HFFc6 (cell line): ENCODE measurements at regions not wholly inside any gene's neighbourhood (a gene's known extent, or its start where the extent isn't known, plus 50 kb on each side); places are given as distances from the start of the nearest gene placed in this dataset.

Experiments used
- DNase-seq: peaks from one replicate; pipeline ENCODE4 v3.0.0-alpha.2; 2018
- H3K27ac Mint-ChIP-seq: 2 replicates; pipeline ENCODE4 v1.8.0; 2020; ENCODE audit warnings: mild to moderate bottlenecking, mixed read lengths
- H3K27me3 Mint-ChIP-seq: 2 replicates; pipeline ENCODE4 v1.8.0; 2021; ENCODE audit warnings: mild to moderate bottlenecking, moderate library complexity, mixed read lengths; ENCODE audit not compliant: insufficient read depth
- H3K36me3 Mint-ChIP-seq: 2 replicates; pipeline ENCODE4 v1.8.0; 2021; ENCODE audit warnings: low read depth, mixed read lengths
- H3K4me1 Mint-ChIP-seq: 2 replicates; pipeline ENCODE4 v1.8.0; 2020; ENCODE audit warnings: low read depth, mixed read lengths
- H3K4me3 Mint-ChIP-seq: 2 replicates; pipeline ENCODE4 v1.8.0; 2020; ENCODE audit warnings: mild to moderate bottlenecking, moderate library complexity, mixed read lengths
- H3K9me3 Mint-ChIP-seq: 2 replicates; pipeline ENCODE4 v1.8.0; 2020; ENCODE audit warnings: mild to moderate bottlenecking, mixed read lengths
- CTCF ChIP-seq: fragments of 200-600 bp; sonication (generic); IDR thresholded peaks from 2 replicates; pipeline ENCODE4 v1.5.0; 2021; ENCODE audit warnings: antibody characterized with exemption, mild to moderate bottlenecking

GRCh38 chr13:54953786-54954185 is 1925.2 kb downstream of the OLFM4 start:
- TF ChIP-seq CTCF, result no peak
- DNase-seq, result no peak
- no peaks in the 10 kb centered on the region for H3K36me3 Mint-ChIP-seq
- no peak overlapping the region for H3K4me3 Mint-ChIP-seq
- H3K27me3 Mint-ChIP-seq, result no peaks in the 10 kb centered on the region; the same call in 1 of the 2 replicates
- peaks cover 38% of the 10 kb centered on the region for H3K9me3 Mint-ChIP-seq
- H3K4me1 Mint-ChIP-seq, result no peaks in the 10 kb centered on the region
- H3K27ac Mint-ChIP-seq, result no peak overlapping the region

GRCh38 chr13:54958781-54959180 is 1930.2 kb downstream of the OLFM4 start:
- Mint-ChIP-seq H3K36me3 (no peaks in the 10 kb centered on the region), H3K27ac (no peak overlapping the region), H3K27me3 (no peaks in the 10 kb centered on the region; the same call in 1 of the 2 replicates), H3K9me3 (peaks cover 26% of the 10 kb centered on the region), H3K4me3 (no peak overlapping the region), H3K4me1 (no peaks in the 10 kb centered on the region)
- no peak for TF ChIP-seq CTCF
- DNase-seq, result no peak

- no peaks in the 10 kb centered on the region for H3K36me3 Mint-ChIP-seq
- no peak for TF ChIP-seq CTCF
- peaks cover 17% of the 10 kb centered on the region for H3K9me3 Mint-ChIP-seq
- DNase-seq, result no peak
- no peak overlapping the region for H3K4me3 Mint-ChIP-seq
- H3K4me1 Mint-ChIP-seq, result no peaks in the 10 kb centered on the region
- H3K27me3 Mint-ChIP-seq, result no peaks in the 10 kb centered on the region; the same call in 1 of the 2 replicates
- H3K27ac Mint-ChIP-seq, result no peak overlapping the region
These were observed 1937.3 kb downstream of the OLFM4 start for GRCh38 chr13:54965881-54966280.

GRCh38 chr13:54972838-54973237 is 1944.2 kb downstream of the OLFM4 start:
- Mint-ChIP-seq H3K27ac (no peak overlapping the region), H3K4me3 (no peak overlapping the region), H3K9me3 (peaks cover 38% of the 10 kb centered on the region), H3K4me1 (no peaks in the 10 kb centered on the region), H3K27me3 (no peaks in the 10 kb centered on the region), H3K36me3 (no peaks in the 10 kb centered on the region)
- TF ChIP-seq CTCF, result no peak
- no peak for DNase-seq

- no peaks in the 10 kb centered on the region for H3K4me1 Mint-ChIP-seq
- H3K36me3 Mint-ChIP-seq, result no peaks in the 10 kb centered on the region
- H3K9me3 Mint-ChIP-seq, result peaks cover 39% of the 10 kb centered on the region
- no peak overlapping the region for H3K4me3 Mint-ChIP-seq
- DNase-seq, result no peak
- TF ChIP-seq CTCF, result no peak
- H3K27me3 Mint-ChIP-seq, result no peaks in the 10 kb centered on the region
- no peak overlapping the region for H3K27ac Mint-ChIP-seq
These were observed 1947.1 kb downstream of the OLFM4 start for GRCh38 chr13:54975676-54976075.

GRCh38 chr13:54980651-54981050 is 1952.0 kb downstream of the OLFM4 start:
- H3K9me3 Mint-ChIP-seq, result peaks cover 34% of the 10 kb centered on the region
- H3K36me3 Mint-ChIP-seq, result no peaks in the 10 kb centered on the region
- no peak for TF ChIP-seq CTCF
- no peak overlapping the region for H3K27ac Mint-ChIP-seq
- H3K4me3 Mint-ChIP-seq, result no peak overlapping the region
- H3K4me1 Mint-ChIP-seq, result no peaks in the 10 kb centered on the region
- no peak for DNase-seq
- H3K27me3 Mint-ChIP-seq, result no peaks in the 10 kb centered on the region; the same call in 1 of the 2 replicates
